ENCODE measurements at regions not wholly inside any gene's neighbourhood (a gene's known extent, or its start where the extent isn't known, plus 50 kb on each side); places are given as distances from the start of the nearest gene placed in this dataset.
"Not testable (repeated sequence)": the region's sequence is repeated elsewhere in the genome, so short reads cannot be mapped to it uniquely, and the experiment has no call there.

DNA sequence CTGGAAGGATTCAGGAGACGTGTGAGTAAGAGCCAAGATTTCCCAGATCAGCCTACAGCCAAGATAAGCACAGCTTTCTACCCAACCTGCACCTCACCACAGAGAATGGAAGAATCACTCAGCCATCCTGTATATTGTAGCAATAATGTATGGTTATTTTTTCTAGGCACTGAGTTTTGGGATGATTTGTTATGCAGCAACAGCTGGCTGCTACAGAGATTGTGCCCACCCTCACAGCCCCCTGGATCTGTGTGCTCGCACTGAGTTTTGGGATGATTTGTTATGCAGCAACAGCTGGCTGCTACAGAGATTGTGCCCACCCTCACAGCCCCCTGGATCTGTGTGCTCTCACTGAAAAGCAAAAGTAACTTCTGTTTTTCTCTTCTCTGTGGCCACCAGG is 101.7 kb upstream of the SYT13 start:
- POLR2A ChIA-PET: not testable (repeated sequence)
- CTCF ChIA-PET: interaction anchor here (1.0 to 4.8 kb wide), 6 partner anchors 10 to 384 kb away, joined by 3 to 29 read pairs (median 5); no protein-coding TSS in a partner anchor

DNA sequence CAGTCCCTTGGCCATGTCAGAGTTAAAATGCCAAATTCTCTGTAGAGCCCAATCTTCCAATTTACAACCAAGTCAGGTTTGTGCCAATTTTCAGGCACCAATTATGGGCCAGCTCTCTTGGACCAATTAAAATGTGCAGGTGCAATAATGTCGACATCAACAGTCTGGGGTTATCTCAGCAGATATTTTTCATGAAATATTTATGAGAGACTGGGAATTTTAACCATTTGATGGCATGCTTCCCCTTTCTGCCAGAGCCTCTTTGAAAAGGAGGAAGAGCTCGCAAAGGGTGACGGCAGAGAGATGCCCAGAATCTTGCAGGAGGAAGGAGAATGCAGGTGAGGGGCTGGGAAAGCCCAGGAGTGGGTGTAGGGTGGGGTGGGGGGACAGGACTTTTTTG is 100.8 kb upstream of the SYT13 start:
- H3K27ac ChIP-seq (ENCODE audit: low read depth in 2 of 2, low read length in 1 of 2): no peak overlapping the region
- CTCF ChIA-PET: interaction anchor here (1.5 to 4.8 kb wide), 3 partner anchors 9 to 385 kb away, joined by 4 to 29 read pairs (median 8); no protein-coding TSS in a partner anchor
- DNase-seq: no peak

More for the DNA sequence above, 101.7 kb upstream of the SYT13 start:
- 45% methylated on average over 2 of the region's 2 CpGs for WGBS (ENCODE audit: low lambda C conversion rate)
- H4K20me1 ChIP-seq (ENCODE audit: insufficient read depth); H3K27me3 ChIP-seq (ENCODE audit: insufficient read depth); H3K79me2 ChIP-seq (ENCODE audit: insufficient read depth); H2AFZ ChIP-seq (ENCODE audit: low read depth); H3K9me2 ChIP-seq; H3K9me3 ChIP-seq; H3K9ac ChIP-seq; H3K4me3 ChIP-seq (ENCODE audit: low read depth in 2 of 2, low read length in 1 of 2); H3F3A ChIP-seq (replicated peaks; ENCODE audit: insufficient read depth); DNase-seq; H3K4me2 ChIP-seq; H3K27ac ChIP-seq (ENCODE audit: low read depth in 2 of 2, low read length in 1 of 2); H3K36me3 ChIP-seq (replicated peaks in 1 of 2; ENCODE audit: control insufficient read depth in 1 of 2, insufficient read depth in 2 of 2, low read length in 1 of 2): not testable (repeated sequence)
- H3K4me1 ChIP-seq (ENCODE audit: control insufficient read depth in 1 of 2, insufficient read depth in 2 of 2, low read depth in 1 of 2, low read length in 1 of 2): peaks cover 10 to 12% of the 10 kb centered on the region in 2 experiments; a peak in 2 of 4 replicates

More for the DNA sequence above, 100.8 kb upstream of the SYT13 start:
- Histone ChIP-seq H3F3A (replicated peaks; ENCODE audit: insufficient read depth) (no peaks in the 10 kb centered on the region), H4K20me1 (ENCODE audit: insufficient read depth) (no peaks in the 10 kb centered on the region), H3K36me3 (replicated peaks in 1 of 2; ENCODE audit: control insufficient read depth in 1 of 2, insufficient read depth in 2 of 2, low read length in 1 of 2) (no peaks in the 10 kb centered on the region), H3K27me3 (ENCODE audit: insufficient read depth) (no peaks in the 10 kb centered on the region), H3K4me2 (no peak overlapping the region), H3K9me3 (no peaks in the 10 kb centered on the region), H3K9ac (no peak overlapping the region), H3K9me2 (no peaks in the 10 kb centered on the region), H3K79me2 (ENCODE audit: insufficient read depth) (no peaks in the 10 kb centered on the region), H3K4me3 (ENCODE audit: low read depth in 2 of 2, low read length in 1 of 2) (no peak overlapping the region), H3K4me1 (ENCODE audit: control insufficient read depth in 1 of 2, insufficient read depth in 2 of 2, low read depth in 1 of 2, low read length in 1 of 2) (peaks cover 4 to 5% of the 10 kb centered on the region in 2 experiments; a peak in 2 of 4 replicates), H2AFZ (ENCODE audit: low read depth) (no peak overlapping the region)
- TF ChIP-seq RFX5 (IDR thresholded peaks at IDR 0.05; ENCODE audit: low read length) (no peak), POLR2AphosphoS5 (IDR thresholded peaks at IDR 0.05; ENCODE audit: low read depth, low read length) (no peak), FOXM1 (IDR thresholded peaks at IDR 0.05; ENCODE audit: low read depth) (no peak), ELF1 (IDR thresholded peaks at IDR 0.05) (no peak), GATA2 (CRISPR knock-in tag; IDR thresholded peaks at IDR 0.05) (no peak), SMC3 (IDR thresholded peaks at IDR 0.05; ENCODE audit: low read depth, low read length) (no peak), MEF2A (IDR thresholded peaks at IDR 0.05; ENCODE audit: borderline replicate concordance, low read depth) (no peak), RCOR1 (IDR thresholded peaks at IDR 0.05; ENCODE audit: low read length) (no peak), MXI1 (IDR thresholded peaks at IDR 0.05; ENCODE audit: low read depth, low read length) (no peak), TCF12 (IDR thresholded peaks at IDR 0.05) (no peak), EZH2phosphoT487 (IDR thresholded peaks at IDR 0.05; ENCODE audit: borderline replicate concordance, low read depth) (no peak), RAD21 (IDR thresholded peaks at IDR 0.05; ENCODE audit: low read length) (no peak), YY1 (IDR thresholded peaks at IDR 0.05; ENCODE audit: low read depth) (no peak)
- TF ChIP-seq, protein P1, sequence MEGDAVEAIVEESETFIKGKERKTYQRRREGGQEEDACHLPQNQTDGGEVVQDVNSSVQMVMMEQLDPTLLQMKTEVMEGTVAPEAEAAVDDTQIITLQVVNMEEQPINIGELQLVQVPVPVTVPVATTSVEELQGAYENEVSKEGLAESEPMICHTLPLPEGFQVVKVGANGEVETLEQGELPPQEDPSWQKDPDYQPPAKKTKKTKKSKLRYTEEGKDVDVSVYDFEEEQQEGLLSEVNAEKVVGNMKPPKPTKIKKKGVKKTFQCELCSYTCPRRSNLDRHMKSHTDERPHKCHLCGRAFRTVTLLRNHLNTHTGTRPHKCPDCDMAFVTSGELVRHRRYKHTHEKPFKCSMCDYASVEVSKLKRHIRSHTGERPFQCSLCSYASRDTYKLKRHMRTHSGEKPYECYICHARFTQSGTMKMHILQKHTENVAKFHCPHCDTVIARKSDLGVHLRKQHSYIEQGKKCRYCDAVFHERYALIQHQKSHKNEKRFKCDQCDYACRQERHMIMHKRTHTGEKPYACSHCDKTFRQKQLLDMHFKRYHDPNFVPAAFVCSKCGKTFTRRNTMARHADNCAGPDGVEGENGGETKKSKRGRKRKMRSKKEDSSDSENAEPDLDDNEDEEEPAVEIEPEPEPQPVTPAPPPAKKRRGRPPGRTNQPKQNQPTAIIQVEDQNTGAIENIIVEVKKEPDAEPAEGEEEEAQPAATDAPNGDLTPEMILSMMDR (IDR thresholded peaks at IDR 0.05): no peak
- TF ChIP-seq, protein P2, sequence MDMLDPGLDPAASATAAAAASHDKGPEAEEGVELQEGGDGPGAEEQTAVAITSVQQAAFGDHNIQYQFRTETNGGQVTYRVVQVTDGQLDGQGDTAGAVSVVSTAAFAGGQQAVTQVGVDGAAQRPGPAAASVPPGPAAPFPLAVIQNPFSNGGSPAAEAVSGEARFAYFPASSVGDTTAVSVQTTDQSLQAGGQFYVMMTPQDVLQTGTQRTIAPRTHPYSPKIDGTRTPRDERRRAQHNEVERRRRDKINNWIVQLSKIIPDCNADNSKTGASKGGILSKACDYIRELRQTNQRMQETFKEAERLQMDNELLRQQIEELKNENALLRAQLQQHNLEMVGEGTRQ (IDR thresholded peaks at IDR 0.05; ENCODE audit: borderline replicate concordance, low read depth, low read length): no peak
- TF ChIP-seq, protein P3, sequence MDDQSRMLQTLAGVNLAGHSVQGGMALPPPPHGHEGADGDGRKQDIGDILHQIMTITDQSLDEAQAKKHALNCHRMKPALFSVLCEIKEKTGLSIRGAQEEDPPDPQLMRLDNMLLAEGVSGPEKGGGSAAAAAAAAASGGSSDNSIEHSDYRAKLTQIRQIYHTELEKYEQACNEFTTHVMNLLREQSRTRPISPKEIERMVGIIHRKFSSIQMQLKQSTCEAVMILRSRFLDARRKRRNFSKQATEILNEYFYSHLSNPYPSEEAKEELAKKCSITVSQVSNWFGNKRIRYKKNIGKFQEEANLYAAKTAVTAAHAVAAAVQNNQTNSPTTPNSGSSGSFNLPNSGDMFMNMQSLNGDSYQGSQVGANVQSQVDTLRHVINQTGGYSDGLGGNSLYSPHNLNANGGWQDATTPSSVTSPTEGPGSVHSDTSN (IDR thresholded peaks at IDR 0.05): no peak
- TF ChIP-seq, protein P4, sequence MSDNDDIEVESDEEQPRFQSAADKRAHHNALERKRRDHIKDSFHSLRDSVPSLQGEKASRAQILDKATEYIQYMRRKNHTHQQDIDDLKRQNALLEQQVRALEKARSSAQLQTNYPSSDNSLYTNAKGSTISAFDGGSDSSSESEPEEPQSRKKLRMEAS (IDR thresholded peaks at IDR 0.05; ENCODE audit: low read depth): no peak
- WGBS (ENCODE audit: low lambda C conversion rate): 70% methylated on average over 3 of the region's 3 CpGs
- POLR2A ChIA-PET: no interaction called here
